GM12874 (cell line): ENCODE measurements at regions not wholly inside any gene's neighbourhood (a gene's known extent, or its start where the extent isn't known, plus 50 kb on each side); places are given as distances from the start of the nearest gene placed in this dataset.

ENCODE experiments used
- TF ChIP-seq, protein P1 (sequence below): IDR thresholded peaks from 2 replicates; pipeline ENCODE4 v1.5.1; 2011; ENCODE audit warnings: low read depth, mild to moderate bottlenecking, control low read depth, low read length, moderate library complexity; ENCODE audit not compliant: insufficient read depth

GRCh38 chr7:114109721-114110120, 190.9 kb upstream of the PPP1R3A start:
- TF ChIP-seq, protein P1, sequence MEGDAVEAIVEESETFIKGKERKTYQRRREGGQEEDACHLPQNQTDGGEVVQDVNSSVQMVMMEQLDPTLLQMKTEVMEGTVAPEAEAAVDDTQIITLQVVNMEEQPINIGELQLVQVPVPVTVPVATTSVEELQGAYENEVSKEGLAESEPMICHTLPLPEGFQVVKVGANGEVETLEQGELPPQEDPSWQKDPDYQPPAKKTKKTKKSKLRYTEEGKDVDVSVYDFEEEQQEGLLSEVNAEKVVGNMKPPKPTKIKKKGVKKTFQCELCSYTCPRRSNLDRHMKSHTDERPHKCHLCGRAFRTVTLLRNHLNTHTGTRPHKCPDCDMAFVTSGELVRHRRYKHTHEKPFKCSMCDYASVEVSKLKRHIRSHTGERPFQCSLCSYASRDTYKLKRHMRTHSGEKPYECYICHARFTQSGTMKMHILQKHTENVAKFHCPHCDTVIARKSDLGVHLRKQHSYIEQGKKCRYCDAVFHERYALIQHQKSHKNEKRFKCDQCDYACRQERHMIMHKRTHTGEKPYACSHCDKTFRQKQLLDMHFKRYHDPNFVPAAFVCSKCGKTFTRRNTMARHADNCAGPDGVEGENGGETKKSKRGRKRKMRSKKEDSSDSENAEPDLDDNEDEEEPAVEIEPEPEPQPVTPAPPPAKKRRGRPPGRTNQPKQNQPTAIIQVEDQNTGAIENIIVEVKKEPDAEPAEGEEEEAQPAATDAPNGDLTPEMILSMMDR: no peak

DNA sequence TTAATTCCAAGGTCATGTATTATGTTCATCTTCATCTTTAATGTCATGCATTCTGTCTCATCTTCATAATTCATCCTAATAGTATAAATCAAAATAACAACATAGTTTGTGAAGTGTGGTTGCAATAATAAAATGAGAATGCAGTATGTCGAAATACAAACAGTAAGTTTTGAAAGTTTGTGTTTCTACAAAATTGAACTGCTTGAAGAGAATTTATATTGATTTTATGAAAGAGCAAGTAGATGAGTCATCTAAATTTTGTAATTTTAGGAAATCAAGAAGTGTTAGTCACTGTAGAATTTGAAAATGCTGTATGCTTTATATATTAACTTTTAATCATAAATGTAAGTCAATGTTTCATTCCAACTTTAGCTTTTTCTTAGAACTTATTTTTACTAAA, 190.5 kb upstream of the PPP1R3A start:
- TF ChIP-seq, protein P1: no peak

GRCh38 chr7:114108510-114108909, 189.7 kb upstream of the PPP1R3A start:
- TF ChIP-seq, protein P1: no peak

- TF ChIP-seq, protein P1: no peak
Observed at GRCh38 chr7:114107522-114107921, 188.7 kb upstream of the PPP1R3A start.

DNA sequence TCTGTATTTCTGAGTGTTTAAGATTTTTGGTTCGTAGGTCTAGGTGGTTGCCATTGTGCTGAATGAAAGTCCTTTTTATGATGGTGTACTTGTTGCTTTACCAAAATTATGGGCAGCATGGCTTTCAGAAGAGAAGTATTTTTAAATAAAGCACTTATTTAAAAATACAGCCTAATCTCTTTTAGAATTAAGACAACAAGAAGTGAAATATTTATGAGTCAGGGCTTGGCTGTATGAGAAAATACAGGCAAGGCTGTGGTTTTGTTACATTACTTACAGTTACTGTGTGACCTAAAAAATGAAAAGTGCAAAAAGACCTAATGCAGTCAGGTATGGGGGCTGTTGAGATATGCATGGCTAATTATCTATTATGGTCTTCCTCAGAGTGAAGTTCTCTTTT, 185.2 kb upstream of the PPP1R3A start:
- TF ChIP-seq, protein P1: no peak

GRCh38 chr7:114102996-114103395, 184.2 kb upstream of the PPP1R3A start:
- TF ChIP-seq, protein P1: no peak

- TF ChIP-seq, protein P1: no peak
Observed at GRCh38 chr7:114102131-114102530, 183.3 kb upstream of the PPP1R3A start.

GRCh38 chr7:114100810-114101209, 182.0 kb upstream of the PPP1R3A start:
- TF ChIP-seq, protein P1: no peak
